DOHH2 (cell line): ENCODE measurements at regions not wholly inside any gene's neighbourhood (a gene's known extent, or its start where the extent isn't known, plus 50 kb on each side); places are given as distances from the start of the nearest gene placed in this dataset.

Experiments used
- H3F3A ChIP-seq: fragments of 200-600 bp; sonication (generic), shearing (Covaris generic); 2 replicates; pipeline ENCODE4 v1.6.0; 2016; ENCODE audit warnings: antibody characterized with exemption, mild to moderate bottlenecking; ENCODE audit not compliant: control insufficient read depth, insufficient read depth
- H3K27ac ChIP-seq: fragments of 200-600 bp; sonication (generic); 2 replicates; pipeline ENCODE4 v1.5.1; 2014; ENCODE audit warnings: low read depth, mild to moderate bottlenecking, low read length, moderate library complexity
- H3K27me3 ChIP-seq: fragments of 200-600 bp; sonication (generic); 2 replicates; pipeline ENCODE4 v1.6.1; 2014; ENCODE audit warnings: mild to moderate bottlenecking, low read length, mixed read lengths; ENCODE audit not compliant: control insufficient read depth
- H3K36me3 ChIP-seq: fragments of 200-600 bp; sonication (generic); 2 replicates; pipeline ENCODE4 v1.6.1; 2014; ENCODE audit warnings: mild to moderate bottlenecking, low read length, moderate library complexity, mixed read lengths; ENCODE audit not compliant: control insufficient read depth
- H3K4me1 ChIP-seq: fragments of 200-600 bp; sonication (generic); 2 replicates; pipeline ENCODE4 v1.6.1; 2014; ENCODE audit warnings: mild to moderate bottlenecking, low read length, mixed read lengths; ENCODE audit not compliant: control insufficient read depth
- H3K4me2 ChIP-seq: fragments of 200-600 bp; sonication (generic); 2 replicates; pipeline ENCODE4 v1.6.0; 2014; ENCODE audit warnings: mild to moderate bottlenecking, low read length, moderate library complexity
- H3K4me3 ChIP-seq: fragments of 200-600 bp; sonication (generic); 2 replicates; pipeline ENCODE4 v1.5.1; 2014; ENCODE audit warnings: mild to moderate bottlenecking, low read length, mixed read lengths
- H3K79me2 ChIP-seq: fragments of 200-600 bp; sonication (generic); 2 replicates; pipeline ENCODE4 v1.6.1; 2014; ENCODE audit warnings: mild to moderate bottlenecking, low read length, mixed read lengths; ENCODE audit not compliant: control insufficient read depth
- H3K9me2 ChIP-seq: fragments of 200-600 bp; sonication (generic); replicated peaks from 2 replicates; pipeline ENCODE4 v1.6.1; 2014; ENCODE audit warnings: mild to moderate bottlenecking, low read length, mixed read lengths; ENCODE audit not compliant: control insufficient read depth
- H3K9me3 ChIP-seq: fragments of 200-600 bp; sonication (generic); 2 replicates; pipeline ENCODE4 v1.6.1; 2014; ENCODE audit warnings: antibody characterized with exemption, low read length, mixed read lengths; ENCODE audit not compliant: control insufficient read depth, insufficient read depth
- H4K20me1 ChIP-seq: fragments of 200-600 bp; sonication (generic); 2 replicates; pipeline ENCODE4 v1.6.0; 2014; ENCODE audit warnings: low read depth, mild to moderate bottlenecking, antibody characterized with exemption, low read length, moderate library complexity; ENCODE audit not compliant: control insufficient read depth, insufficient read depth
- EZH2phosphoT487 ChIP-seq: fragments of 200-600 bp; sonication (generic); IDR thresholded peaks from 2 replicates; pipeline ENCODE4 v1.6.1; 2017; ENCODE audit warnings: borderline replicate concordance, mild to moderate bottlenecking, antibody characterized with exemption, low read length, moderate library complexity, mixed read lengths
- TF ChIP-seq, protein P1 (sequence below): fragments of 200-600 bp; sonication (generic); IDR thresholded peaks from one replicate; pipeline ENCODE4 v1.5.1; 2014; ENCODE audit warnings: antibody characterized with exemption, mild to moderate bottlenecking, low read depth, low read length; ENCODE audit not compliant: poor library complexity, severe bottlenecking

- Histone ChIP-seq H3K9me2 (no peaks in the 10 kb centered on the region), H3F3A (no peaks in the 10 kb centered on the region), H3K27me3 (no peaks in the 10 kb centered on the region), H3K9me3 (no peaks in the 10 kb centered on the region), H3K4me3 (no peak overlapping the region), H3K36me3 (no peaks in the 10 kb centered on the region), H3K4me1 (no peaks in the 10 kb centered on the region), H3K4me2 (no peak overlapping the region), H4K20me1 (no peaks in the 10 kb centered on the region), H3K79me2 (no peaks in the 10 kb centered on the region), H3K27ac (no peak overlapping the region)
- TF ChIP-seq EZH2phosphoT487, result no peak
- TF ChIP-seq, protein P1, sequence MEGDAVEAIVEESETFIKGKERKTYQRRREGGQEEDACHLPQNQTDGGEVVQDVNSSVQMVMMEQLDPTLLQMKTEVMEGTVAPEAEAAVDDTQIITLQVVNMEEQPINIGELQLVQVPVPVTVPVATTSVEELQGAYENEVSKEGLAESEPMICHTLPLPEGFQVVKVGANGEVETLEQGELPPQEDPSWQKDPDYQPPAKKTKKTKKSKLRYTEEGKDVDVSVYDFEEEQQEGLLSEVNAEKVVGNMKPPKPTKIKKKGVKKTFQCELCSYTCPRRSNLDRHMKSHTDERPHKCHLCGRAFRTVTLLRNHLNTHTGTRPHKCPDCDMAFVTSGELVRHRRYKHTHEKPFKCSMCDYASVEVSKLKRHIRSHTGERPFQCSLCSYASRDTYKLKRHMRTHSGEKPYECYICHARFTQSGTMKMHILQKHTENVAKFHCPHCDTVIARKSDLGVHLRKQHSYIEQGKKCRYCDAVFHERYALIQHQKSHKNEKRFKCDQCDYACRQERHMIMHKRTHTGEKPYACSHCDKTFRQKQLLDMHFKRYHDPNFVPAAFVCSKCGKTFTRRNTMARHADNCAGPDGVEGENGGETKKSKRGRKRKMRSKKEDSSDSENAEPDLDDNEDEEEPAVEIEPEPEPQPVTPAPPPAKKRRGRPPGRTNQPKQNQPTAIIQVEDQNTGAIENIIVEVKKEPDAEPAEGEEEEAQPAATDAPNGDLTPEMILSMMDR, result peak; percentile 24
Measured at GRCh38 chr5:129400395-129400983, 59.6 kb upstream of the ADAMTS19 start.

DNA sequence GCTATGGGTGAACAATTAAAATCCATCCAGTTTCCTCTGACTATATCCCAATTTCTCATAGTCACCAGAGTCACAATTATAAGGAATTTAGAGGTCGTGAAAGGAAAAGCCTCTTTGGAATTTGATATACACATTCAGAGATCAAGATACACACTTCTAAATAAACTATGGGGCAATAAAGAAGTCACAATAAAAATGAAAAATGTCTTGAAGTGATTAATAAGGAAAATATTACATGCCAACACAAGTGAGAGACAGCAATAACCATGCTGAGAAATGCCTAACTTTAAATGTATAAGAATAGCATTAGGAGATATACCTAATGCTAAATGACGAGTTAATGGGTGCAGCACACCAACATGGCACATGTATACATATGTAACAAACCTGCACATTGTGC, 54.9 kb upstream of the ADAMTS19 start:
- no peaks in the 10 kb centered on the region for H3K27me3 ChIP-seq
- H3K4me1 ChIP-seq, result no peaks in the 10 kb centered on the region
- TF ChIP-seq EZH2phosphoT487, result no peak
- TF ChIP-seq, protein P1, result no peak
- H3K27ac ChIP-seq, result no peak overlapping the region
- no peaks in the 10 kb centered on the region for H3K36me3 ChIP-seq
- H3K9me3 ChIP-seq, result no peaks in the 10 kb centered on the region
- H3K9me2 ChIP-seq, result no peaks in the 10 kb centered on the region
- H3K4me2 ChIP-seq, result no peak overlapping the region
- H3K79me2 ChIP-seq, result no peaks in the 10 kb centered on the region
- no peaks in the 10 kb centered on the region for H3F3A ChIP-seq
- no peak overlapping the region for H3K4me3 ChIP-seq
- no peaks in the 10 kb centered on the region for H4K20me1 ChIP-seq

- H3K27me3 ChIP-seq, result no peaks in the 10 kb centered on the region; the same call in 1 of the 2 replicates
- H3K9me3 ChIP-seq, result no peaks in the 10 kb centered on the region
- H3K36me3 ChIP-seq, result no peaks in the 10 kb centered on the region
- H3K79me2 ChIP-seq, result no peaks in the 10 kb centered on the region
- no peaks in the 10 kb centered on the region for H3F3A ChIP-seq
- TF ChIP-seq, protein P1, result no peak
- no peak for TF ChIP-seq EZH2phosphoT487
- H3K4me3 ChIP-seq, result no peak overlapping the region
- no peaks in the 10 kb centered on the region for H3K4me1 ChIP-seq
- no peaks in the 10 kb centered on the region for H3K9me2 ChIP-seq
- no peaks in the 10 kb centered on the region for H4K20me1 ChIP-seq
- H3K27ac ChIP-seq, result no peak overlapping the region
- no peak overlapping the region for H3K4me2 ChIP-seq
Measured at GRCh38 chr5:129406440-129406839, 53.7 kb upstream of the ADAMTS19 start.
